VCaP (cell line): ENCODE measurements at regions not wholly inside any gene's neighbourhood (a gene's known extent, or its start where the extent isn't known, plus 50 kb on each side); places are given as distances from the start of the nearest gene placed in this dataset.

Experiments
- H3K27ac ChIP-seq: fragments of 450-650 bp; 2 replicates; pipeline ENCODE4 v1.5.1; 2017
- CTCF ChIP-seq: fragments of 450-650 bp; conservative IDR thresholded peaks from 2 replicates; pipeline ENCODE4 v1.5.1; 2017; ENCODE audit warnings: mild to moderate bottlenecking, moderate library complexity

- no peak overlapping the region for H3K27ac ChIP-seq
These were observed 554.1 kb upstream of the MIR17HG start for GRCh38 chr13:90793261-90793820.

GRCh38 chr13:90796474-90796873, 551.0 kb upstream of the MIR17HG start:
- TF ChIP-seq CTCF: no peak
- no peak overlapping the region for H3K27ac ChIP-seq

More at GRCh38 chr13:90793261-90793820, 554.1 kb upstream of the MIR17HG start:
- no peak for TF ChIP-seq CTCF

GRCh38 chr13:90797335-90797734, 550.2 kb upstream of the MIR17HG start:
- H3K27ac ChIP-seq: no peak overlapping the region
- TF ChIP-seq CTCF: no peak

- no peak for TF ChIP-seq CTCF
- no peak overlapping the region for H3K27ac ChIP-seq
These were observed 549.1 kb upstream of the MIR17HG start for GRCh38 chr13:90798381-90798780.

GRCh38 chr13:90800082-90800746, 547.3 kb upstream of the MIR17HG start:
- no peak for TF ChIP-seq CTCF
- H3K27ac ChIP-seq: no peak overlapping the region

GRCh38 chr13:90801621-90802020, 545.9 kb upstream of the MIR17HG start:
- H3K27ac ChIP-seq: no peak overlapping the region
- no peak for TF ChIP-seq CTCF

- no peak overlapping the region for H3K27ac ChIP-seq
- TF ChIP-seq CTCF: no peak
These were observed 544.3 kb upstream of the MIR17HG start for GRCh38 chr13:90803210-90803609.
